Kidney (tissue), 13 donors: ENCODE measurements at regions not wholly inside any gene's neighbourhood (a gene's known extent, or its start where the extent isn't known, plus 50 kb on each side); places are given as distances from the start of the nearest gene placed in this dataset.

ENCODE experiments used
- DNase-seq, 5 donors: peaks; one replicate each; pipeline ENCODE4 v3.0.0-alpha.2; 2013 to 2020
- FAIRE-seq: peaks from 2 replicates; lab custom pipeline; 2012; peaks lifted over from hg19 to GRCh38; lab: Jason Lieb, UNC
- H3K27ac ChIP-seq, 2 donors: one replicate each; pipeline ENCODE4 v1.7.0; 2013; ENCODE audit warnings: low read depth in 2 of 2, low read length in 2 of 2, inconsistent platforms in 1 of 2
- H3K27me3 ChIP-seq: one replicate; pipeline ENCODE4 v1.7.1; 2013; ENCODE audit warnings: low read length, inconsistent platforms; ENCODE audit not compliant: control insufficient read depth, insufficient read depth
- H3K36me3 ChIP-seq, 3 donors: one replicate each; pipeline versions ENCODE4 v1.7.0 to v1.7.1; 2013; ENCODE audit warnings: low read length in 3 of 3, control low read depth in 1 of 3, inconsistent platforms in 1 of 3; ENCODE audit not compliant: insufficient read depth in 3 of 3, control insufficient read depth in 2 of 3
- H3K4me1 ChIP-seq, 3 donors: one replicate each; pipeline versions ENCODE4 v1.7.0 to v1.7.1; 2013; ENCODE audit warnings: low read length in 3 of 3, inconsistent platforms in 1 of 3, low read depth in 1 of 3; ENCODE audit not compliant: control insufficient read depth in 2 of 3, insufficient read depth in 2 of 3
- H3K4me3 ChIP-seq, 3 donors: one replicate each; pipeline versions ENCODE4 v1.7.0 to v1.8.1; 2013; ENCODE audit warnings: low read length in 3 of 3, control low read depth in 1 of 3, inconsistent platforms in 1 of 3
- H3K9ac ChIP-seq, 3 donors: one replicate each; pipeline versions ENCODE4 v1.7.0 to v1.7.1; 2013; ENCODE audit warnings: low read length in 3 of 3, control low read depth in 1 of 3, inconsistent platforms in 1 of 3
- H3K9me3 ChIP-seq, 3 donors: one replicate each; pipeline versions ENCODE4 v1.7.0 to v1.7.1; 2013; ENCODE audit warnings: low read length in 3 of 3, control low read depth in 1 of 3, inconsistent platforms in 1 of 3; ENCODE audit not compliant: control insufficient read depth in 2 of 3, insufficient read depth in 1 of 3
- intact Hi-C: fragments of 100-400 bp; cut with DNase I; formaldehyde crosslinking; loops from one replicate; pipeline ENCODE4 v1.11.1; 2022
- TF ChIP-seq, protein P1 (sequence below): IDR thresholded peaks from 3 replicates; pipeline ENCODE4 v1.5.1; 2012; ENCODE audit warnings: mild to moderate bottlenecking, moderate library complexity, borderline replicate concordance; ENCODE audit not compliant: insufficient read depth; ENCODE audit errors: extremely low read depth
- donor health status: control.
- donor health status: control.
- donor health status: control.
- donor health status: control.
- donor health status: control.
- donor health status: DM: yes; HTN: yes; CAD: no.
- donor health status: Normal renal cell carcinoma (clear cell type).

DNA sequence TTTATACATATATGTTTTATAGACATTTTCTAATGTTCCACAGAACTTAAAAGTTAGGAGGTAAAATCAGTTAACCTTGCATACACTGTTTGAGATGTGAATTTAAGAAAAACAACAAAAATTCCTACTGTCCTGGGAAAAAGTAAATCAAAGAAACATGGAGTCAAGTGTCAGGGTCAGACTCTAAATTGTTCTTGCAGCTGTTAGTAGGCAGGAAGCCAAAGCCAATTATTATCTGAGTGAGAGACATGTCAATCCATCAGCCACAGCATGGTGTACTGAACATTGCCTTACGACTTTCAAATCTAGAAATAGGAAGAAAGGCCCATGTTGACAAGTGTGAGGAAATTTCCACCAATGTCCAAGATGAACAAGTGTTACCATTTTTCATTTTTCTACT lies 461.2 kb upstream of the MBL2 start:
- Histone ChIP-seq H3K4me3 (no peak overlapping the region), H3K4me1 (no peaks in the 10 kb centered on the region), H3K9me3 (no peaks in the 10 kb centered on the region), H3K27ac (no peak overlapping the region), H3K9ac (no peak overlapping the region), H3K27me3 (no peaks in the 10 kb centered on the region), H3K36me3 (no peaks in the 10 kb centered on the region)
- TF ChIP-seq, protein P1, sequence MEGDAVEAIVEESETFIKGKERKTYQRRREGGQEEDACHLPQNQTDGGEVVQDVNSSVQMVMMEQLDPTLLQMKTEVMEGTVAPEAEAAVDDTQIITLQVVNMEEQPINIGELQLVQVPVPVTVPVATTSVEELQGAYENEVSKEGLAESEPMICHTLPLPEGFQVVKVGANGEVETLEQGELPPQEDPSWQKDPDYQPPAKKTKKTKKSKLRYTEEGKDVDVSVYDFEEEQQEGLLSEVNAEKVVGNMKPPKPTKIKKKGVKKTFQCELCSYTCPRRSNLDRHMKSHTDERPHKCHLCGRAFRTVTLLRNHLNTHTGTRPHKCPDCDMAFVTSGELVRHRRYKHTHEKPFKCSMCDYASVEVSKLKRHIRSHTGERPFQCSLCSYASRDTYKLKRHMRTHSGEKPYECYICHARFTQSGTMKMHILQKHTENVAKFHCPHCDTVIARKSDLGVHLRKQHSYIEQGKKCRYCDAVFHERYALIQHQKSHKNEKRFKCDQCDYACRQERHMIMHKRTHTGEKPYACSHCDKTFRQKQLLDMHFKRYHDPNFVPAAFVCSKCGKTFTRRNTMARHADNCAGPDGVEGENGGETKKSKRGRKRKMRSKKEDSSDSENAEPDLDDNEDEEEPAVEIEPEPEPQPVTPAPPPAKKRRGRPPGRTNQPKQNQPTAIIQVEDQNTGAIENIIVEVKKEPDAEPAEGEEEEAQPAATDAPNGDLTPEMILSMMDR, result no peak
- FAIRE-seq (no peak), DNase-seq (peak in 2 of 5 donors; percentile 61 to 62)
- intact Hi-C loops, result no loop called here

DNA sequence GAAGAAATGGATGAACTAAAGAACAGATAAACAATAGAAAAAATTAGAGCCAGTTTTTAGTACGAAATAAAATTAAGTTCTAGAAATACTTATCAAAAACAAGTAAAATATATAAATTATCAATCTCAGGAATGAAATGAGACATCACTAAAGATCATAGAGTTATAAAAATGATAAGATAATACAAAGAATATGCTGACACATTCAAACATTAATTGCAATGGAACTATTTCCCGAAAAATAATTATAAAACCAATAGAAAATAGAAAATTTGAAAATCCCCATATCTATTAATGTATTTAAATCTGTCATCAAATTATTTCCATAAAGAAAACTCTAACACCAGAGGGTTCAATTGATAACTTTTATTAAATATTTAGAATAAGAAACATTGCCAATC lies 458.1 kb upstream of the MBL2 start:
- H3K27me3 ChIP-seq, result no peaks in the 10 kb centered on the region
- H3K4me1 ChIP-seq, result no peaks in the 10 kb centered on the region
- intact Hi-C loops, result no loop called here
- H3K9ac ChIP-seq, result no peak overlapping the region
- no peaks in the 10 kb centered on the region for H3K36me3 ChIP-seq
- no peak overlapping the region for H3K4me3 ChIP-seq
- FAIRE-seq (peak; percentile 8), DNase-seq (no peak)
- TF ChIP-seq, protein P1, result no peak
- no peak overlapping the region for H3K27ac ChIP-seq
- H3K9me3 ChIP-seq, result no peaks in the 10 kb centered on the region

DNA sequence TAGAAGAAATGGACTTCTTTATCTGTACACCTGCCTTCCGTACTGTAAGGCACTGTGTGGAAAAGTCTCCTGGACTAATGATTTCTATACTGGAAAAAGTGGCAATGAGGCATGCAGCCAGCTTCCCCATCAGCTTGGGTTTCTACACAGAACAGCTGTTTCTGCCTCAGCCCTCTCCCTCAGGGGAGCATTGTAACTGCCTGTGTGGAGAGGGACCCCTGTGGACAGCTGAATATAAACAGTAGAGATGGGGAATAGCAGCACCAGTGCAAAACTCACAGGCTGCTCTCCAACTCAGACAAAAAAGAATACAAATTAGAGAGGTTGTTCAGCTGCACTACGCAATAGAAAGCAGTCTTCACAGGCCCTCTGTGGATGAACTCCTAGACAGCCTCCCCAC lies 451.3 kb upstream of the MBL2 start:
- peak in 3 of 5 donors; percentile 53 to 77 (median 69) for DNase-seq
- no peaks in the 10 kb centered on the region for H3K4me1 ChIP-seq

DNA sequence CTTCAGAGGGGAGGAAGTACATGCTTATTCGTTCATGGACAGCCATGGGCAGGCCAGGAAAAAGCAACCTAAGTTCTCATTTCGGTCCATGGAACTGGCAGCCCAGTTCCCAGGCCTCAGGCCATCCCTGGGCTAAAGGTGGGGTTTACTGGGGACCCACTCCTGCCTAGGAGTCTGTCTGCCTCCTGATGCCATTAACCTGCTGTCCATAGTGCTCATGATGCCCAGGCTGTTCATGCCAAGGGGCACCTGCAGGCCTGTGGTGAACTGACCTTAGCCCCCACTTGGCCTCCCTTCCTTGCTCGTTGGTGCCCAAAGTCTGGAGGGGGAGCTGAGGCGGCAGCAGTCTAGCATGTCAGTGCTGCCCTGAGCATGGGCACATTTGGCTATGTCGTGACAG lies 450.2 kb upstream of the MBL2 start:
- H3K9ac ChIP-seq, result no peak overlapping the region
- no peak overlapping the region for H3K27ac ChIP-seq
- TF ChIP-seq, protein P1, result no peak
- intact Hi-C loops, result no loop called here
- H3K36me3 ChIP-seq, result no peaks in the 10 kb centered on the region
- no peaks in the 10 kb centered on the region for H3K27me3 ChIP-seq
- H3K4me3 ChIP-seq, result no peak overlapping the region
- H3K4me1 ChIP-seq, result no peaks in the 10 kb centered on the region
- no peaks in the 10 kb centered on the region for H3K9me3 ChIP-seq
- FAIRE-seq (no peak), DNase-seq (peak in 1 of 5 donors; percentile 39)

More for the DNA sequence above, 451.3 kb upstream of the MBL2 start:
- Histone ChIP-seq H3K36me3 (no peaks in the 10 kb centered on the region), H3K9ac (no peak overlapping the region), H3K4me3 (no peak overlapping the region), H3K27ac (no peak overlapping the region), H3K27me3 (no peaks in the 10 kb centered on the region), H3K9me3 (no peaks in the 10 kb centered on the region)
- intact Hi-C loops, result no loop called here
- FAIRE-seq, result no peak
- TF ChIP-seq, protein P1, result no peak
